SK-N-MC (cell line): ENCODE measurements at regions not wholly inside any gene's neighbourhood (a gene's known extent, or its start where the extent isn't known, plus 50 kb on each side); places are given as distances from the start of the nearest gene placed in this dataset.

ENCODE experiments used
- EZH2 ChIP-seq: fragments of 200-600 bp; sonication (generic); IDR thresholded peaks from one replicate; pipeline ENCODE4 v1.6.1; 2017; ENCODE audit warnings: antibody characterized with exemption
- POLR2AphosphoS5 ChIP-seq: IDR thresholded peaks from 2 replicates; pipeline ENCODE4 v1.6.1; 2012; ENCODE audit warnings: mild to moderate bottlenecking, low read depth, low read length, borderline replicate concordance

DNA sequence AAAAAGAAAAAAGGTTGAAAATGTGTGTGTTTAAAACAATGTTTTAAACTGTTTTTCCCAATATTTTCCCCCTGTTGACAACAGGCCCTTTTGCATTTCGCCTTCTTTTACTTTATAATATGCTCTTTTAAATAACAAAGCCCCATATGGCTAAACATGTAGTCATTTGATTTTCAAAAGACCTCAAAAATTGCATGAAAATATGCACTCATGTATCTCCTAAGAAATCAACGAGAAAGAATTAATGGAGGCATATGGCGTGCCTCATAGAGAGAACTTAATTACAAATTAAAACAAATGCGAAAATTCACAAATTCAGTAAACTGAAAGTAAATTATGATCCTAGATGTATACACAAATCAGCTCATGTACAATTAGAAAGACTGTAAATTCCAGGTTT is 202.6 kb upstream of the FOXN3 start:
- TF ChIP-seq POLR2AphosphoS5 (no peak), EZH2 (no peak)
